ENCODE measurements at regions not wholly inside any gene's neighbourhood (a gene's known extent, or its start where the extent isn't known, plus 50 kb on each side); places are given as distances from the start of the nearest gene placed in this dataset.
A peak's percentile ranks its signal among the peaks of the same experiment; 100 is the strongest.

DNA sequence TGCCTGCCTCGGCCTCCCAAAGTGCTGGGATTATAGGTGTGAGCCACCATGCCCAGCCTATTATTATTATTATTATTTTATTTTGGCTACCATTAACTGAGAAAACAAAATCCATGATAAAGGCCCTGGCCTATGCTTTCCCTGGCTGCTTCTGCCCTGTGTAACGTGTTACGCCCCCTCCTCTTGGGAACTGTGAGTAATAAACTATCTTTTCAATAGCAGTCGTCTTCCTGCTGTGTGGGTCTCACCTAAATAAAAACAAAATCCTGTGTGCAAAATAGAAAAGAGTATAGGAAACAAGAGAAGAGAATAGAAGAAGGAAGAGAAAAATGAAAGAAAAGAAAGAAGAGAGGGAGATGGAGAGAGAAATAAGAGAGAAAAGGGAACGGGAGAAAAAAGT, 237.0 kb downstream of the MIAT start:
- no peak overlapping the region for H3K4me3 ChIP-seq
- intact Hi-C loops (cut with DNase I) = loop anchor here (5.0 to 10.0 kb wide), 3 partner anchors 88 to 970 kb away; partner anchors contain the start of gene MN1
- H3K27ac ChIP-seq = peak overlapping the region; percentile 84 to 87

DNA sequence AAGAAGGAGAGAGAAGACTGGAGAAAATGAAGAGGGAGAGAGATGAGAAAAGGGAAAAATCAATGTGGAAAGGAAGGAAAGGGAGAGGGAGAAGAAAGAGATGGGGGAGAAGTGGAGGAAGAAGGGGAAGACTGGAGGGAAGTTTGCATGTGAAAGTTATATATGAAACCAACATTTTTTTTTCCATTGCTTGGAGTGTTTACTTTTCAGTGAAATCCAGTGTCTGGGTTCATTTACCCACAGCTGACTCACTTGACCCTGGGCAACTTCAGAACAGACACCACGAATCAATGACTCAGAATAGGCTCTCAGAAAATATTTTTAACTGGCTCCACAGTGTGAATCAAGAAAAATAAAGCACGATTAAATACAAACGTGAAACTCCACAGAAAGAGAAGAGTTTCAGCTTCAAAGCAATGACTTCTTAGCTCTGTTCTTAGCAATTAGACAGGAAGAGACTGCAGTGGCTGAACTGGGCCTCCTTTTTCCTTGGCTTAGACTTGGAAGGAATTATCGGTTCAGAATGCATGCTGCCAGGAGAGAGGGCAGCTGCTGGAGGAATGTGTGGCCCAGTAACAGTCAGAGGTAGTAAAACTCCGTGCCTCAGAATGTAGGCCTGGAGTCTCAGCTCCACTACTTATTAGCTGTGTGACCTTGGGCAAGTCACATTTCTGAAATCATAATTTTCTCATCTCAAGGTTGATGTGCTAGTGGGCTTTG, 237.5 kb downstream of the MIAT start:
- H3K36me3 ChIP-seq = no peaks in the 10 kb centered on the region
- H3K9me3 ChIP-seq = no peaks in the 10 kb centered on the region
- intact Hi-C loops (cut with DNase I) = loop anchor here (5.0 to 10.0 kb wide), 3 partner anchors 87 to 970 kb away; partner anchors contain the start of gene MN1
- H3K27me3 ChIP-seq = no peaks in the 10 kb centered on the region
- peak overlapping the region; percentile 84 to 87 for H3K27ac ChIP-seq
- peaks cover 22 to 46% of the 10 kb centered on the region in 2 donors for H3K4me1 ChIP-seq
- TF ChIP-seq, protein P1, sequence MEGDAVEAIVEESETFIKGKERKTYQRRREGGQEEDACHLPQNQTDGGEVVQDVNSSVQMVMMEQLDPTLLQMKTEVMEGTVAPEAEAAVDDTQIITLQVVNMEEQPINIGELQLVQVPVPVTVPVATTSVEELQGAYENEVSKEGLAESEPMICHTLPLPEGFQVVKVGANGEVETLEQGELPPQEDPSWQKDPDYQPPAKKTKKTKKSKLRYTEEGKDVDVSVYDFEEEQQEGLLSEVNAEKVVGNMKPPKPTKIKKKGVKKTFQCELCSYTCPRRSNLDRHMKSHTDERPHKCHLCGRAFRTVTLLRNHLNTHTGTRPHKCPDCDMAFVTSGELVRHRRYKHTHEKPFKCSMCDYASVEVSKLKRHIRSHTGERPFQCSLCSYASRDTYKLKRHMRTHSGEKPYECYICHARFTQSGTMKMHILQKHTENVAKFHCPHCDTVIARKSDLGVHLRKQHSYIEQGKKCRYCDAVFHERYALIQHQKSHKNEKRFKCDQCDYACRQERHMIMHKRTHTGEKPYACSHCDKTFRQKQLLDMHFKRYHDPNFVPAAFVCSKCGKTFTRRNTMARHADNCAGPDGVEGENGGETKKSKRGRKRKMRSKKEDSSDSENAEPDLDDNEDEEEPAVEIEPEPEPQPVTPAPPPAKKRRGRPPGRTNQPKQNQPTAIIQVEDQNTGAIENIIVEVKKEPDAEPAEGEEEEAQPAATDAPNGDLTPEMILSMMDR (IDR thresholded peaks at IDR 0.05) = no peak
- peak in 1 of 2 donors; percentile 76 for DNase-seq (ENCODE audit: low spot score in 2 of 2)
- H3K4me3 ChIP-seq = no peak overlapping the region

More for the DNA sequence above, 237.0 kb downstream of the MIAT start:
- TF ChIP-seq, protein P1 (IDR thresholded peaks at IDR 0.05) = no peak
- H3K27me3 ChIP-seq = no peaks in the 10 kb centered on the region
- H3K36me3 ChIP-seq = no peaks in the 10 kb centered on the region
- no peak for DNase-seq (ENCODE audit: low spot score in 2 of 2)
- H3K4me1 ChIP-seq = peaks cover 22 to 50% of the 10 kb centered on the region in 2 donors
- H3K9me3 ChIP-seq = no peaks in the 10 kb centered on the region

DNA sequence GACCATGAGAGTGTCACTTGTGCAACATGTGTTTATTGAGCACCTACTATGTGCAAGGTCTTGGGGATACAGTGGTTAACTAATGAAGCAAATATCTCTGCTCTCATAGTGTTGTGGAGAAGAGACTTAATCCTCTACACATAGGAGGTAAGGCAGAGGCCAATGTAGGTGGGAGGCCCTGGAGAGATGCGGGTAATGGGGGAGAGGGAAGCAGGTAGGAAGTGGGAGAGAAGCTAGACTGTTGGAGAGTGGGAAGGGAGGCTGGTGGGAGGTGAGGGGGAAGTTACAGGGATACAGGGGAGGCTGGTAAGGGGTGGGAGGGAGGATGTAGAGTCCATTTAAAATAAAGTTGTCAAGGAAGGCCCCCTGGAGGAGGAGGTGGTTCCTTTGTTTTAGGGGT, 240.0 kb downstream of the MIAT start:
- peaks cover 18 to 34% of the 10 kb centered on the region in 2 donors for H3K4me1 ChIP-seq
- intact Hi-C loops (cut with DNase I) = loop anchor here (10.0 kb wide), 2 partner anchors 907 to 967 kb away; partner anchors contain the start of gene MN1
- no peak for DNase-seq (ENCODE audit: low spot score in 2 of 2)

DNA sequence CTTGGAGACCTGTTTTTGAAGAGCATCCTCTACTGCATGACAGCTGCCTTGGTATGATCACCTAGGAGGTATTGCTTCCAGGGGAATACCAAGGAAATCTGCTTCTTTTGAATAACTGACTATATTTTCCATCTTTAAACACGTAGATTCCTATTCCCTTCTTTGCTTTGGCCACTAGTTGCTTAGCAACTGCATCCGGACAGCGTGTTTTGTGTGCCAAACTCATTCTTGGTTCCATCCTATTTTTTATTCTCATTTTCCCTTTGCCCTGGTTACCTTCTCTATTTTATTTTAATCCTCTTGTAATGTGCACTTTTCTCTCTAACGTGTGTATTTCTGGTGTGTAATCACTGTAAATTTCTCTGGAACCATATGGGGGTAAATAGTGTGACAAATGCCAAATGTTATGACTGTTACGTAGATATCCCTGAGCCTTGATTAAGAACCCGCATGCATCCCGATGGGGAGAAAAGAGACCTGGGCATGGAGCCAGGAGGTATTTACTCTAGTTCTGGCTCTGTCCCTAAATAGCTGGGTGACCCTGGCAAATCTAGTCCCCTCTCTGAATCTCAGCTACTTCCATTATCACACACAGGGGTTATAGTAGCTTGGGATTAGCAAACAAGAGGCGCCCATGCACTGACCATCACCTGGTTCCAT, 241.7 kb downstream of the MIAT start:
- H3K4me1 ChIP-seq = peaks cover 11 to 18% of the 10 kb centered on the region in 2 donors
- TF ChIP-seq, protein P1 (IDR thresholded peaks at IDR 0.05) = no peak
- intact Hi-C loops (cut with DNase I) = loop anchor here (10.0 kb wide), 2 partner anchors 906 to 966 kb away; partner anchors contain the start of gene MN1

More for the DNA sequence above, 240.0 kb downstream of the MIAT start:
- peak overlapping the region in 1 of 2 donors; percentile 20 for H3K27ac ChIP-seq
- no peaks in the 10 kb centered on the region for H3K9me3 ChIP-seq
- TF ChIP-seq, protein P1 (IDR thresholded peaks at IDR 0.05) = no peak
- no peaks in the 10 kb centered on the region for H3K27me3 ChIP-seq
- no peak overlapping the region for H3K4me3 ChIP-seq
- no peaks in the 10 kb centered on the region for H3K36me3 ChIP-seq

DNA sequence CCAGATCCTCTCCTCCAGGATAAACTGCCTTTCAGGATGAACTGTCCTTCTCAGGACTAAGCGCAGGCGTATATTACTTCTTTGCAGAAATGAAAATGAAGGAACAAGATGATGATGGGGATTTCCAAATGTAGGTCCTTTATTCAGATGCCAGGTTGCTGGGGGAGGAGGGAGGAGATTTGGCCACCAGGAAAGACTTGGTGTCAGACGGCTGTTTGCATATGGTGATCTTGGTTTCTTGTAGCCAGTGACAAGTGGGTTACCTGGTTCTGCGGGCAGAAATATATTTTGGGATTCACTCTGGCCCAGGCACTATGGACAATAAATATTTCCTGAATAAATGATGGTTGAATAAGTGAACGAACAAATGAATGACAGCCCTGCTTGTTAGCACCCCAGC, 243.4 kb downstream of the MIAT start:
- no peak overlapping the region for H3K4me3 ChIP-seq
- no peaks in the 10 kb centered on the region for H3K9me3 ChIP-seq
- H3K36me3 ChIP-seq = no peaks in the 10 kb centered on the region
- no peak for DNase-seq (ENCODE audit: low spot score in 2 of 2)
- intact Hi-C loops (cut with DNase I) = no loop called here
- H3K4me1 ChIP-seq = peaks cover 4 to 6% of the 10 kb centered on the region in 2 donors
- TF ChIP-seq, protein P1 (IDR thresholded peaks at IDR 0.05) = no peak
- H3K27me3 ChIP-seq = no peaks in the 10 kb centered on the region
- no peak overlapping the region for H3K27ac ChIP-seq

More for the DNA sequence above, 241.7 kb downstream of the MIAT start:
- no peaks in the 10 kb centered on the region for H3K9me3 ChIP-seq
- no peaks in the 10 kb centered on the region for H3K36me3 ChIP-seq
- DNase-seq (ENCODE audit: low spot score in 2 of 2) = no peak
- no peak overlapping the region for H3K27ac ChIP-seq
- no peak overlapping the region for H3K4me3 ChIP-seq
- H3K27me3 ChIP-seq = no peaks in the 10 kb centered on the region
